Brain pericyte (primary cell): ENCODE measurements at regions not wholly inside any gene's neighbourhood (a gene's known extent, or its start where the extent isn't known, plus 50 kb on each side); places are given as distances from the start of the nearest gene placed in this dataset.

Experiments
- DNase-seq: peaks from one replicate; pipeline ENCODE4 v3.0.0-alpha.2; 2012; ENCODE audit warnings: low read depth, low spot score

- no peak for DNase-seq
These were observed 339.9 kb upstream of the KIRREL3 start for GRCh38 chr11:127340438-127340837.

- no peak for DNase-seq
These were observed 338.8 kb upstream of the KIRREL3 start for GRCh38 chr11:127339376-127339775.

- DNase-seq = no peak
These were observed 338.1 kb upstream of the KIRREL3 start for GRCh38 chr11:127338380-127339259.

GRCh38 chr11:127334466-127334865, 333.9 kb upstream of the KIRREL3 start:
- no peak for DNase-seq

- DNase-seq = no peak
These were observed 332.3 kb upstream of the KIRREL3 start for GRCh38 chr11:127332896-127333295.

GRCh38 chr11:127330044-127330443, 329.5 kb upstream of the KIRREL3 start:
- no peak for DNase-seq

GRCh38 chr11:127308291-127308690, 307.7 kb upstream of the KIRREL3 start:
- DNase-seq = no peak

GRCh38 chr11:127307700-127308099, 307.1 kb upstream of the KIRREL3 start:
- no peak for DNase-seq

GRCh38 chr11:127304634-127305033, 304.1 kb upstream of the KIRREL3 start:
- DNase-seq = no peak

- DNase-seq = no peak
These were observed 288.4 kb upstream of the KIRREL3 start for GRCh38 chr11:127288926-127289325.

GRCh38 chr11:127281534-127281933, 281.0 kb upstream of the KIRREL3 start:
- no peak for DNase-seq

GRCh38 chr11:127275774-127276173, 275.2 kb upstream of the KIRREL3 start:
- DNase-seq = no peak

- no peak for DNase-seq
These were observed 273.7 kb upstream of the KIRREL3 start for GRCh38 chr11:127274328-127274676.

- no peak for DNase-seq
These were observed 273.2 kb upstream of the KIRREL3 start for GRCh38 chr11:127273593-127274327.

- no peak for DNase-seq
These were observed 270.3 kb upstream of the KIRREL3 start for GRCh38 chr11:127270851-127271250.

- no peak for DNase-seq
These were observed 269.3 kb upstream of the KIRREL3 start for GRCh38 chr11:127269911-127270310.

- no peak for DNase-seq
These were observed 268.4 kb upstream of the KIRREL3 start for GRCh38 chr11:127268932-127269331.

- DNase-seq = no peak
These were observed 268.0 kb upstream of the KIRREL3 start for GRCh38 chr11:127268521-127268920.

GRCh38 chr11:127259102-127259501, 258.5 kb upstream of the KIRREL3 start:
- no peak for DNase-seq

GRCh38 chr11:127255209-127255608, 254.6 kb upstream of the KIRREL3 start:
- DNase-seq = no peak

GRCh38 chr11:127252321-127252720, 251.8 kb upstream of the KIRREL3 start:
- DNase-seq = no peak

- DNase-seq = no peak
These were observed 249.0 kb upstream of the KIRREL3 start for GRCh38 chr11:127249576-127249975.

- DNase-seq = no peak
These were observed 247.9 kb upstream of the KIRREL3 start for GRCh38 chr11:127248476-127248875.
